ENCODE measurements at regions not wholly inside any gene's neighbourhood (a gene's known extent, or its start where the extent isn't known, plus 50 kb on each side); places are given as distances from the start of the nearest gene placed in this dataset.

DNA sequence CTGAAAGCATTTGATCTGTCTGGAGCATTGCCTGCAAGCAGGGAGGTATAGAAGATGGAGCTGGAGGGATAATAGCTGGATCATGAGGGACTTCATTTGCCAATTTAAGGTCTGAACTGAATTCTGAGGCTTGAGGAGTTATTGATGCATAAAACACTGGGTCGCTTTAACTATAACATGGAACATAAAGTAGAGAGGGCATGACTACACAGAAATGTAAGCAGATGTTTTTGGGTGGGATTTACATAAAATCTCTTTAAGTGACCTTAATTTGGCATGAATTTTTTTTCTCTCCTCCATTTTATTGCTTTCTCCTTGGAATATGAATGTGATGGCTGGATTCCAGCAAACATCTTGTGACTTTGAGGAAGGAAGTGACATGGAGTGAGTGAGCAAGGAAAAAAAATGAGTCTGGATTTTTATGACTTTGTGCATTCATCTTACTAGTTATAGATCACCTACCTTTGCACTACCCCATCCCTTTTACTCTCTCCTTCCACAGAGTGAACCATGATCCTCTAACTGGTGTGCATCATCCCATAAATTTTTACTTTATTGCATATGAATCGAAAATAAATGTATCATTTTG lies 356.0 kb downstream of the DUSP6 start:
- DNase-seq: no peak
- no peak for ATAC-seq

DNA sequence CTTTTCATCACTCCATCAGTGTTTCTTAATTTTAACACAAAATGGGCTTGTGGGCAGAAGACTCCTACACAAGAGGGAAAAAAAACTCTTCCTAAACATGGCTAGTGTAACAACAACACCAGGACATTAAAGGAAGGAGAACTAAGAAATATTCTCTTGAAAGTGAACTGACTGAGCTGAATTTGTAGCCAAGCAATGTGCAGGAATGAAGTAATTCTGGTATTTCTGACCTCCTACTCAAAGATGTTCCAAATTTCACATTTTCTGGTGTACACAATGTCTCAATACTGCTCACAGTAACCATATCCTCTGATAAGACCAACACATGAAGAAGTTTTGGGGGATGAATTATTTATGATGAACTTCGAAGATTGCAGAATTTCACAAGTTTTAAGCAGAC lies 357.3 kb downstream of the DUSP6 start:
- no peak for ATAC-seq
- no peak for DNase-seq

DNA sequence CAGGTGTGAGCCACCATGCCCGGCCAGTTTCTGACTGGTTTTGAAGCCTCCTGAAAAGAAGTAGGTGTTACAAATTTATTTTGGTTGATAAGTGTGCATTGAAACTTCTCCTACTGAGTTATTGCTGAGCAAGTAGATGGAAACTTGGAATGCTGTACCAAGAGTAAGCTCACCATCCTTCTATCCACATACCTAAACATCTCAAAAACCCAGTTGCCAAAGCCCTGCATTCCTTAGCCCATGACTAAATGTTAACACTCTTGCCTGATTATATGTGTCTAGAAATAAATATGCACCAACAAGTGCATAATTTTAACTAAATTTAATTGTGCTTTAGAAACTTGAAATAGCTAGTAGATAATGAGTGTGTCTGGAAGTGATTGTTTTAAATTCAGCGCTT lies 357.8 kb downstream of the DUSP6 start:
- ATAC-seq: no peak

DNA sequence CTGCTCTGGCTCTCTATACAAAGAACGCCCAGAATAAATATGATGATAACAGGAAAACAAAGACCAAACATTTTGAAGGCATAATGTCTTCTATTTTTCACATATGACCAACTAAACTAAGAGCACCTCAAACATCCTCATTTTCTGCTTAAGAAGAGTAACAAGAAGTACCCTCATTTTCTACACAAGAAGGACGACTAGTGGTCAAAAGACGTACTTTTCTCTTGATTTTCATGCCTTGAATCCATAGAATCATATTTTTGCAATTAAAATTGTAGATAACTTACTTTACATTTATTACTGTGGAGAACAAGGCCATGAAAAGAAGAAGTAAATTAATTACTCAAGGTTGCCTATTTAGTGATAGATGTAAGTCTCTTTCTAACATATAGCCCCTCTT lies 358.6 kb downstream of the DUSP6 start:
- DNase-seq: no peak
- ATAC-seq: no peak

More for the DNA sequence above, 357.8 kb downstream of the DUSP6 start:
- no peak for DNase-seq

DNA sequence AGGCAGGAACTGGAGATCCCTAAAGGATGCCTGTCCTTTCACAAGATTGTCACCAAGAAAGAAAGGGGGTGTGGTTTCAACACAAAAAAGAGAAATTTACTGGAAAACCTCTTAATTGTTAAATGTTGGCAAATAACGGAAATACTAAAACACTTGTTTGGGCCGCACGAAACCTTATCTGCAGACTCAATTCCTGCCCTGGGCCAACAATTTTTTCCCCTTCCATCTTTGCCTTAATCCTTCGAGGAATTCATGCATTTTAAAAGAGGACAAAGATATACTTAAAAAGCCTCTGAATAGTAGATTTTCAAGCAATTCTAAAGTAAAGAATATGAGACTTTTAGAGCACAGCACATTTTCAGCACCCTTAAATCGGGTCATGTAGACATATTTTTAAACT lies 366.2 kb downstream of the DUSP6 start:
- ATAC-seq: no peak
- DNase-seq: no peak

DNA sequence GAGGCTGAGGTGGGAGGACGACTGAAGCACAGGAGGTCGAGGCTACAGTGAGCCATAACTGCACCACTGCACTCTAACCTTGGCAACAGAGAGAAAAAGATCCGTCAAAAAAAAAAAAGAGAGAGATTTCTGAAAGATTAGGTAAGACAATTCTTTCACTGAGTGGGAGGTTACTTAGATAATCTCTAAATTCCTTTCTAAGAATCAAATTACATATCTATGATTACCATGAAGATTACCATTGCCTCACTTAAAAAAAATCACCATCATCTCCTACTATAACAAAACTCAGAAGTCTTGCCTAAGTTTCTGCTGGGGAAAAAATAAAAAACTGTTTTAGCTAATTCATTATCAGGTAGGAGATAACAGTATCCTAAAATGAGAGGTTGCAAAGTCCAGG lies 366.7 kb downstream of the DUSP6 start:
- no peak for ATAC-seq
- DNase-seq: no peak

DNA sequence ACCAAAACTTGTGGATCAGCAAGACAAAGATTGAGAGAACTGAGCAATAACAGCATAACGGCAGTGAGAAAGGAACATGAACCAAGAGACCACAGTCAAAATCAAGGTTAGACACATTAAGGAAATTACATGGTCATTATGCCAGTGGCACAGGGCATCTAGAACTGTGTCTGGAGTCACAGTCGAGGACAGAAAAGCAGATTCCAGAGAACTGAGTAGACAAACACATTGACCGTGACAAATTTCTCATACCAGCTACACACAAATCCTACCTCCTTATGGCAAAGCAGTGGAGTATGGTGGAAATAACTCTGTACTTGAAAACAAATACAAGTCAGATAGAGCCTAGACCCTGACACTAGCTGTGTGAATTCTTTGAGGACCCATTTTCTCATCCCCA lies 367.3 kb downstream of the DUSP6 start:
- ATAC-seq (no peak), DNase-seq (no peak)

DNA sequence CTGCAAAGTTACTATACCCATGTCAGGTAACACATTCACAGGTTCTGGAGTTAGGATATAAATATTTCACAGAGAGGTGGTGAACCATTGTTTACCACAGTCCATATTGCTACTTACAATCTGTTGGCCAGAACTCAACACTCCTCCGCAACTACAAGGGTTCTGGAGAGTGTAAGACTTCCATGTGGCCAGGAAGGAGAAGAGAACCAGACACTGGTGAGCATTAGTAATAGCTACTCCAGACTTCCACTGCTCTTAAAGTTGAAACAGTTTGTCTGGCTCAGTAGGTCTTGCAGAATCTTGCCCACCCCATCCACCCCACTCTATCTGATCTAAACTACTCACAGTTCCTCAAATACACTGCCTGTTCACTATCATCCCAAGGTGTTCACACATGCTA lies 369.6 kb downstream of the DUSP6 start:
- no peak for DNase-seq
- ATAC-seq: no peak

DNA sequence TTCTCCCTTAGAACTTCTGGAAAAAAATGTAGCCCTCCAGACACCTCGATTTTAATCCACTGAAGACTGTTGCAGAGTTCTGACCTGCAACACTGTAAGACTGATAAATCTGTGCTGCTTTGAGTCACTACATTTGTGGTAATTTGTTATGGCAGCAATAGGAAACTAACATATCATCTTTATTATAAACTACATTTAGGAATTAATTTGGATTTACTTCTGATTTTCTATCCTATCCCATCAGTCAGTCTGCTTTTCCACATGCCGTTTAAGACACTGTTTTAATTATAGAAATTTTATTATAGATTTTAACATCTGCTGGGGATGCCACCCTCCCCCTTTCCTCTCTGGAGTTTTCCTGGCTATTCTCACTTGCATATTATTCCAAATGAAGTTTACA lies 375.2 kb downstream of the DUSP6 start:
- ATAC-seq (no peak), DNase-seq (no peak)

DNA sequence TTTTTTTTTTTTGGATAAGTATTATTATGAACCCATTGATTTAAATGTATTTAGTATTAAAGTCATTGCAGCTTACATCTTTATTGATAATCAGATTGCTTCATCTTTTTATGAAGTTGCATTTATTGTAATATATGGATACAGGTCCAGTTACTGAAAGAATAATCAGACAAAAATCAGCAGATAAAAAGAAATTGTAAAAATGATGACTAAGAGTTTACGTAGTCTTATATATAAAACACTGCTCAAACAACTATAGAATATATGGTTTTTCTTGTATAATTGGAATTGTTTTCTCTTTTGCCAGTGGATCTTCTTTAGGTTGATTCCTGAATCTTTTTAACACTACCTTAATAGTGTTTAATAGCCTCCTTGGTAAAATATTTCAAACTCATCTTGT lies 378.3 kb downstream of the DUSP6 start:
- ATAC-seq (no peak), DNase-seq (no peak)

DNA sequence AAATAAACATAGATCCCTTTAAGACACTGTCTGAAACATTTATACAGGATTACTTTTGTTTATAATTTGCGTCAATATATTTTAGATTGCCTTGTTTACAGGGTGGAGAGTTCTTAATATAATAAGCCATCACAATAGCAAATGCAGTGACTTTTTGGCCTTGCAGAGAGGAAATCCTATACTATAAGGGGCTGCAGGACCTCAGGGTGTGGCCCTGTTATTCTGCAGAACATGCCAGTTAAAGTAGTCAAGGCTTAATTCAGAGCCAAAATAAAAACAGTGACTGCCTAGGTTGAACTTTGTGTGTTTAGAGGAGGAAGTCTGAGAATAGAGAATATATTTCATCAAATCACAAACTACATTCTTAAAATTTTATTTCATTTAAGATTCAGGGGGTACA lies 381.6 kb downstream of the DUSP6 start:
- DNase-seq (no peak), ATAC-seq (no peak)

DNA sequence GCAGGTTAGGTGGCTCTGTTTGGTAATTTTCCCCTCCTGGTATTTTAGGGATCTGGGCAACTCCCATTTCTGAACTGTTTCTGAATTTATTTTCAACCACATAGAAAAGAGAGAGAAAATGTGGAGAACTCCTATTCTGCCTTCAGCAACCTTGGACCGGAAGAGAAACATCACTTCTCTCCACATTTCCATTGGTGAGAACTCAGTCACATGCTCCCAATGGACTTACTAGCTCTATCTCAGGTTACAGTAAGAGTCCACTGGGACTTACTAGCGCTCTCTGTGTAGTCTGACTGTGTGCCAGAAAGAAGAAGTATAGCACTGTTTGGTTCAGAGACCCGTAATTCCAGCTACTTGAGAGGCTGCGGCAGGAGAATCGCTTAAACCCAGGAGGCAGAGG lies 383.2 kb downstream of the DUSP6 start:
- DNase-seq (no peak), ATAC-seq (no peak)

DNA sequence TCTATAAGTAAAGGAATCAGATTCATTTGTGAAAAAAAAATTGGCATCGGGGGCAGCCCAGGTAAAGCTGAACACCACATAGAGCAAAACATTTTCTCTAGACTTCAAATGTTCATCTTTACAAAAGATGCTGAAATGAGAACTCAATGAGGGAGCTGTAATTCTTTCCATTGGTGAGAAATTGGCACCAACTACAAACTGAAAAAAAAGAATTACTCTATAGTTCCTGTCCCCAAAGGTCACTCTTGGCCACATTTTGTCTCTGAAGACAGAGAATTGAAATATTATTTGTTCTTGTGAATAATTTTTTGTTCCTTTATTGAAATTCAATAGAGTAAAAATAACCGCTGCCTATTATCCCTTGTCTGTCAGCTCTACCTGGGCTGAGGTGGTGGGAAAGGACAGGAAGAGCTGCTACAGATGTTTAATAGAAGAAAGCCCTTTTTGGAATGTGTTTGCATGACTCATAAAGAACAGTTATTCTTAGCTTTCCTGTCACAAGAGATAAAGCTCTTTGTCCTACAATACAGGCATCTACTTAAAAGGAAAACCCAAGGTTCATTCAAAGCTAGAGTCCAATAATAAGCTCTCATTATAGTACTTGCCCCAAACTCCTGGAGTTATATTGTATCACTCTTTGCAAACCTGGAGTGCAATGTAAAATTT lies 380.1 kb upstream of the KITLG start:
- DNase-seq (no peak), ATAC-seq (no peak)

DNA sequence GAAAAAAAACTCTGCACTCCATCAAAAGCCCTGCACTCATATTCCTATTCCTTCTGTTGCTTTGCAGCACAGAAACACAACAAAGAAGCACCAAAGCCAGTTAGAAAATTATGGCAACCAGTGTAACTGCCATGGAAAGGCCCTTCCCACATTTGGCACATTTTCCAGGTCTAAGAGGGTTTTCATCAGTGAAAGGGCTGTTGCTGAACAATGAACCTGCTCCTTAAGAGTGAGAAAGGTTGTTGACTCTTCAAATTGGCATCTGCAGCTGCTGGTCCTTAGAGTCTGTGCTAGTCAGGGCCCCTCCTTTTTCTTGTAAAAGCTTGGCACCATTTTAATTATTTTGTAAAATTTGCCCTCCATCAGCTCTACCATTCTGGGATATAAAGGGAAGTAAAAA lies 378.7 kb upstream of the KITLG start:
- DNase-seq: no peak
- ATAC-seq: no peak

DNA sequence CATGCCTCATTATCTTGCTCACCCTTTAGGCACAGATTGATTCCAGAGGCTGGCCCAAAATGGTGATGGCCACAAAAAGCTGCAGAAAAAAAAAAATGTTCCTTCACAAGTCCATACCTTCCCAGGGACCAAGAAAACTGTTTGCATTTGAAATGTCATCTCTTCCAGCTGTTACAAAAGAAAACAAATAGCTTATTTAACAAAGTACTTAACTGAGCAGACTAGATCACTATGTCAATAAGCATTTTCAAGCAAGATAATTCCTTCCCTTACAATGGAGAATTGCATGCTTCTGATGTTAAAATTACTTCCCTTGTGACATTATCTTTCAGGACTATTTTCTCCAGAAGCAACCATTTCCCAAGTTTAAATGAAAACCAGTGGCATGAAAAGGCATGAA lies 377.9 kb upstream of the KITLG start:
- DNase-seq (no peak), ATAC-seq (no peak)

DNA sequence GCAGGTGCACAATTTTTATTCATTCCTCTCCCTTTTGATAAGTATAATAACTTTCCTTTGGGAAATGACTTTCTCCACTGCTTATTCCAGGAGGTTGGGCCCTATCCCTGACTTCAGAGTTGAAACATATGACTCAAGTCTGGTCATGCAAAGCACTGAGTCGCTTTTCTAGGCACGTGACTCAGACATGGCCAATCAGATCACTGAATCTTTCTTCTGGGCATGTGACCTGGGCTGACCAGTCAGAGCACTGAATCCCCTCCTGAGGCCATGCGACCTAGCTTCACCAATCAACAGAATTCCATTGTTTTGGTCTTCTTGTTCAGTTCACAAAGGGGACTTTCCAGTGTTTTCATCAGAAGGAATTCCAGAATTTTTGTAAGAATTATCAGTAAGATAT lies 377.1 kb upstream of the KITLG start:
- ATAC-seq: no peak
- DNase-seq: no peak

DNA sequence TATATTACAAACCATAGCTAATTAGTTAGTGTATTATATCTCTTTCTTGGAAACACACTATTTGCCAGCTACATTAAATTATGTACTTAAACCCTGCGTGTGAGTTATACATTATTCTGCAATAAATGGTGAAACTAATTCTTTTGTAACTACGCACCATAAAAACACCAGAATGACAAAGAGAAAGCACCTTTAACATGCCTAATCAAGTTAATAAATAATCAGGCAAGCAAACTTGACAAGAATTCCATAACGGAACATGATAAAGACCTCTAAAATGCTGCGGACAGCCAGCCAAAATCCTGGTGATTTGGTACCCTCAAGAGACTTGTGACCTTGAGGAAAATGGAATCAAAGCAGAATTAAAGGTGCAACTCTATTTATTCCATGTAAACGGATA lies 375.3 kb upstream of the KITLG start:
- DNase-seq (no peak), ATAC-seq (no peak)

DNA sequence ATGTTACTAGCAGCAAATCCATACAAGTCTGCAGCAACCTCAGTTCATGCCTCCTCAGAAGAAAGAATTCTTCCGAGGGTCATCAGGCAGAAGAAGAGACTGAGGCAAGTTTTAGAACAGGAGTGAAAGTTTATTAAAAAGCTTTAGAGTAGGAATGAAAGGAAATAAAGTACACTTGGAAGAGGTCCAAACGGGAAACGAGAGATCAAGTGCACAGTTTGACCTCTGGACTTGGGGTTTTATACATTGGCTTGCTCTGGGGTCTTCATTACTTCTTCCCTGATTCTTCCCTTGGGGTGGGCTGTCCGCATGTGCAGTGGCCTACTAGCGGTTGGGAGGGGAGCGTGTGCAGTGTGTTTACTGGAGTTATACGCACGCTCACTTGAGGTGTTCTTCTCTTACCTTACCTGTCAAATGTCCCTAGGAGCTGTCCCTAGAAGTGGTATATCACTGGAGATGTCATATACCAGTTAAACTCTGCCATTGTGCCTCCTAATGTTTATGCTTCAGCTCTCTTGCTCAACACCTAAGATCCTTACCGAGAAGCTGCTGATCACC lies 372.8 kb upstream of the KITLG start:
- DNase-seq: no peak

DNA sequence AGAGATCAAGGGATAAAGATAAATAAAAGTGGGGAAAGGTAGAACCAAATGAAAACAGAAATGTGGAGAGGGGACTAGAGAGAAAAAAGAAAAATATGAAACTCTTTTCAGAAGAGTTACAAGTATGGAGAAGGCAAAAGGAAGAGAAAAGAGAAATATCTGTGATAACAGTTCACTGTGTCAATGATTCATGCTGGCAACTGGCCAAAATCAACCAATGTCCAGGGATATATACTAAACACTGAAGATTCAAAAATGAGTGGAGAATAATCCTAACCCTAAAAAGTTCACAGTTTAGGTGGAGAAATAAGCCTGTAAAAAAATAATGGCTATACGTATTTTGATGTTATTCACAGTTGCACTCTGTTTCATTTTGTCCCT lies 372.3 kb upstream of the KITLG start:
- ATAC-seq (no peak), DNase-seq (no peak)

More for the DNA sequence above, 372.8 kb upstream of the KITLG start:
- ATAC-seq: no peak

DNA sequence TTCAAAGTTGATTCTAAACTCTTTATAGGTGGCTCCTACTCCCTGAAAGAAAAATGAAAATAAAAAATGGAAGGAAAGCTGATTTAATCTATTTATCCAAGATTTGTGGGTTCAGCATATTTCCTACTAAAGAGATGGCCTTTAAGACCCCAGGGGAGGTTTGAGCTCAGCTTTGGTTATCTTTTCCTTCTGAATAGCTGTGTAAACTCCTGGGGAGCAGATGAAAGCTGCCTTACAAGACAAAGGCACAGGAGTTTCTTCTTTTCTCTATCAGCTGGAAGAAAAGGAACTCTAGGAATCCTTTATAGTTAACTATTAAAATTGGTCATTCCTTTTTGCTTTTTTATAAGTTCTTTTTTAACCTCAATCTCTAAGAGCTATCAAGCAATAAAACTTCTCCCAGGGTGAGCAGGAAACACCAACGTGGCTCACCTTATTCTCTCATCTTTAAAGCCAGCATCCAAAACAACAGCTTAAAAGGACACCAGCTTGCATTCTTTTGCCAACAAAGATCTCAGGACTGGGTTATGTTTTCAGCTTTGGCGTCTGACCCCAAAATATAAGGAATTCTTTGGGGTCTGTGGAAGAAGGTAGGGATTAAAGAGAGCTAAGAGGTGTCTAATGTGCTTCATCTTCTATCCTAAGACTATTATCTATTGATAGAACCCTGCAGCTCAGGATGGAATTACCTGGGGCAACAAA lies 371.7 kb upstream of the KITLG start:
- no peak for DNase-seq
- no peak for ATAC-seq

DNA sequence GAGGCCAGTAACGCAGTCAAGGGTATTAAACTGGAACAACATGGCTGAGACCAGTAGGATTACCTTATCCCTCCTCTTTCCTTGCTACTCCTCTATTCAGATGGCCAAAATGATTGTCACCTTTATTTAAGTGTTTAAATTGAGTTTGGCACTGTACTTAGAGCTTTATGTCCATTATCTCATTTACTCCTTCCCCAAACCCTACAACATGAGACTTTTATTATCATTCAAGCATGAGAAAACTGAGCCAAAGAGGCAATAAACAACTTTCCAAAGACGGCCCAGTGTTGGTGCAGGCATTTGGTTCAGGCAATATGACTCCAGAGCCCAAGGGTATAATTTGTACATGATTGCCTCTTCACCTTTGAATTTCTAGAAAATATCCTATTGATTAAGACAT lies 370.9 kb upstream of the KITLG start:
- no peak for ATAC-seq

DNA sequence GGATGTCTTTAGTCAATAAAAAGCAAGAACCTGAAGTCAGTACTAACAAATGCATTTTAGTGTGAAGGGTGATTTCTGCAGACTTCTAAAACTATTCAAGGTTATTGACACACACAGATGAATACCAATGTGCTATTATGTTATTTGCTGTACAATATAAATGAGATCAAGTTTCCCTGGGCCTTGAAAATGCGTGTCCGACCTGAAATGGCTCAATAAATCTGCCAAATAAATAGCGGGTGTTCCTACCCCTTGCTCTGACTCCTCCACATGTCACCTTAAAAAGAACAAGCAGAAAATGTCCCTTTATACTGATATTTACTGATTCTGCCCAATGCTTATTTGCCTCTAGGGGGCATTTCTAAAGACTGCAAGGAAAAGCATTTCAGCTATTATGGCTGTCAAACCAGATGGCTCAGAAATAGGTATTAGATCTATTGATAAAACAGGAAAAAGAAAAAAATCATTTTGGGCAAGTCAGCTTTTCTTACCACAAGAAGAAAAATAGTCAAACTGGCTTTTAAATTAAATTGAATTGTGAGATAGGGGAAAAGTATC lies 367.3 kb upstream of the KITLG start:
- DNase-seq: no peak
- no peak for ATAC-seq

More for the DNA sequence above, 370.9 kb upstream of the KITLG start:
- no peak for DNase-seq

DNA sequence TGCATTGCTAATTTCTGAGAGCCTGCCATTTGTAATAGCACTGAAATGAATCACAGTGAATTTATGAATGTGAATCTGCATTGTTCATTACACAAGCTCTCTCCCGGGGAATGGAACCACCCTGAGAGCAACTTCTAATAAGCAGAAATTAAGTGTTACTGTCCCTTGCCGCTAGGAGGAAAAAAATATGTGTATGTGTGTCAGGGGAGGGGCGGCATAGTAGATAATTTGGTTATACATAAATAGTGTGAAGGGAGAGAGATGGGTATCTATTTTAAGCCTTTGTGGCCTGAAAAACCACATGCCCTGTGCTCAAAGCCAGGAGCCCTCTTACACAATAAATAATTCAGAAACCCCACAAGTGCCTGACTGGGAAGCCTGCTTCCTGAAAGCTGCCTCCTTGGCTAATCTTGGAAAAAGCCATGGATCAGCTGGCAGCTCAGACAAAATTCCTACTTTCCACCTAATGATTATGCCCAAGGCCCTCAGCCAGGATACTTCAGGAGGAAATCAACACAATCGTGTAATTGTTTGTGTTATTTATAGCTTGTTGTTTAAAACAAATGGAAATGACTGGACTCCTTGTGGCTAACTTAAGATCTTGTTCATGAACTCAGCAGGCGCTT lies 366.2 kb upstream of the KITLG start:
- ATAC-seq (no peak), DNase-seq (no peak)
